ENCODE measurements at regions not wholly inside any gene's neighbourhood (a gene's known extent, or its start where the extent isn't known, plus 50 kb on each side); places are given as distances from the start of the nearest gene placed in this dataset.

- TF ChIP-seq POLR2A (IDR thresholded peaks at IDR 0.05; ENCODE audit: low read depth, low read length) (no peak), CTCF (IDR thresholded peaks at IDR 0.05; ENCODE audit: extremely low read depth in 1 of 2, insufficient read depth in 1 of 2, low read depth in 1 of 2, low read length in 2 of 2) (no peak), EZH2 (IDR thresholded peaks at IDR 0.05; ENCODE audit: borderline replicate concordance, low read depth, low read length, severe bottlenecking) (no peak), POLR2AphosphoS5 (IDR thresholded peaks at IDR 0.05; ENCODE audit: insufficient read depth, low read depth, low read length) (no peak), MAX (IDR thresholded peaks at IDR 0.05; ENCODE audit: insufficient read depth, insufficient read length) (no peak), MYC (IDR thresholded peaks at IDR 0.05; ENCODE audit: low read depth, low read length) (no peak), GATA2 (IDR thresholded peaks at IDR 0.05; ENCODE audit: insufficient read depth, insufficient read length, low read depth, low read length) (no peak), FOS (IDR thresholded peaks at IDR 0.05; ENCODE audit: borderline replicate concordance, insufficient read depth, low read length) (no peak), JUN (IDR thresholded peaks at IDR 0.05; ENCODE audit: borderline replicate concordance, insufficient read depth, insufficient read length, low read depth) (no peak)
These were observed 281.9 kb upstream of the IRX4 start for GRCh38 chr5:2164586-2164985.

All from endothelial cell of umbilical vein (primary cell).